Liver (tissue), 3 donors: ENCODE measurements at regions not wholly inside any gene's neighbourhood (a gene's known extent, or its start where the extent isn't known, plus 50 kb on each side); places are given as distances from the start of the nearest gene placed in this dataset.

Experiments used
- ATF3 ChIP-seq: IDR thresholded peaks from 2 replicates; pipeline ENCODE4 v1.6.1; 2016; ENCODE audit warnings: antibody characterized with exemption
- CTCF ChIP-seq: fragments of 150-350 bp; IDR thresholded peaks from 2 replicates; pipeline ENCODE4 v1.5.1; 2017; ENCODE audit warnings: improper control_type of control experiment, low read depth, low read length; ENCODE audit not compliant: missing input control
- GABPA ChIP-seq, 2 donors: IDR thresholded peaks in 1 of 2; conservative IDR thresholded peaks in 1 of 2; 2 replicates each; pipeline ENCODE4 v1.6.1; 2016; ENCODE audit warnings: antibody characterized with exemption in 2 of 2, mild to moderate bottlenecking in 1 of 2, moderate library complexity in 1 of 2
- HNF4G ChIP-seq: IDR thresholded peaks from 2 replicates; pipeline ENCODE4 v1.6.1; 2016; ENCODE audit warnings: antibody characterized with exemption
- JUND ChIP-seq, 2 donors: IDR thresholded peaks; 2 replicates each; pipeline ENCODE4 v1.6.1; 2016; ENCODE audit warnings: antibody characterized with exemption in 2 of 2
- NR2F2 ChIP-seq: IDR thresholded peaks from 2 replicates; pipeline ENCODE4 v1.6.1; 2016; ENCODE audit warnings: antibody characterized with exemption
- RAD21 ChIP-seq, 2 donors: IDR thresholded peaks; 2 replicates each; pipeline ENCODE4 v1.6.1; 2016; ENCODE audit warnings: antibody characterized with exemption in 2 of 2, mild to moderate bottlenecking in 2 of 2
- SP1 ChIP-seq: IDR thresholded peaks from 2 replicates; pipeline ENCODE4 v1.6.1; 2018; ENCODE audit warnings: antibody characterized with exemption, mild to moderate bottlenecking
- TAF1 ChIP-seq: conservative IDR thresholded peaks from 2 replicates; pipeline ENCODE4 v1.6.1; 2016; ENCODE audit warnings: antibody characterized with exemption, mild to moderate bottlenecking
- YY1 ChIP-seq: IDR thresholded peaks from 2 replicates; pipeline ENCODE4 v1.6.1; 2016; ENCODE audit warnings: antibody characterized with exemption, mild to moderate bottlenecking
- TF ChIP-seq, protein P1 (sequence below): IDR thresholded peaks from 2 replicates; pipeline ENCODE4 v1.6.1; 2016; ENCODE audit warnings: antibody characterized with exemption
- TF ChIP-seq, protein P2 (sequence below): IDR thresholded peaks from 2 replicates; pipeline ENCODE4 v1.6.1; 2016; ENCODE audit warnings: antibody characterized with exemption, mild to moderate bottlenecking
- TF ChIP-seq, protein P3 (sequence below): IDR thresholded peaks from 2 replicates; pipeline ENCODE4 v1.6.1; 2016; ENCODE audit warnings: antibody characterized with exemption
- donor health status: healthy.
- donor health status: healthy.

GRCh38 chr2:236874866-236875481 is 210.7 kb upstream of the COPS8 start:
- no peak for TF ChIP-seq CTCF
- TF ChIP-seq, protein P1, sequence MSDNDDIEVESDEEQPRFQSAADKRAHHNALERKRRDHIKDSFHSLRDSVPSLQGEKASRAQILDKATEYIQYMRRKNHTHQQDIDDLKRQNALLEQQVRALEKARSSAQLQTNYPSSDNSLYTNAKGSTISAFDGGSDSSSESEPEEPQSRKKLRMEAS, result no peak
- TF ChIP-seq GABPA (IDR thresholded peaks at IDR 0.05 in 1 of 2, conservative IDR thresholded peaks at IDR 0.05 in 1 of 2), result no peak
- TF ChIP-seq HNF4G, result no peak
- no peak for TF ChIP-seq TAF1
- TF ChIP-seq, protein P2, sequence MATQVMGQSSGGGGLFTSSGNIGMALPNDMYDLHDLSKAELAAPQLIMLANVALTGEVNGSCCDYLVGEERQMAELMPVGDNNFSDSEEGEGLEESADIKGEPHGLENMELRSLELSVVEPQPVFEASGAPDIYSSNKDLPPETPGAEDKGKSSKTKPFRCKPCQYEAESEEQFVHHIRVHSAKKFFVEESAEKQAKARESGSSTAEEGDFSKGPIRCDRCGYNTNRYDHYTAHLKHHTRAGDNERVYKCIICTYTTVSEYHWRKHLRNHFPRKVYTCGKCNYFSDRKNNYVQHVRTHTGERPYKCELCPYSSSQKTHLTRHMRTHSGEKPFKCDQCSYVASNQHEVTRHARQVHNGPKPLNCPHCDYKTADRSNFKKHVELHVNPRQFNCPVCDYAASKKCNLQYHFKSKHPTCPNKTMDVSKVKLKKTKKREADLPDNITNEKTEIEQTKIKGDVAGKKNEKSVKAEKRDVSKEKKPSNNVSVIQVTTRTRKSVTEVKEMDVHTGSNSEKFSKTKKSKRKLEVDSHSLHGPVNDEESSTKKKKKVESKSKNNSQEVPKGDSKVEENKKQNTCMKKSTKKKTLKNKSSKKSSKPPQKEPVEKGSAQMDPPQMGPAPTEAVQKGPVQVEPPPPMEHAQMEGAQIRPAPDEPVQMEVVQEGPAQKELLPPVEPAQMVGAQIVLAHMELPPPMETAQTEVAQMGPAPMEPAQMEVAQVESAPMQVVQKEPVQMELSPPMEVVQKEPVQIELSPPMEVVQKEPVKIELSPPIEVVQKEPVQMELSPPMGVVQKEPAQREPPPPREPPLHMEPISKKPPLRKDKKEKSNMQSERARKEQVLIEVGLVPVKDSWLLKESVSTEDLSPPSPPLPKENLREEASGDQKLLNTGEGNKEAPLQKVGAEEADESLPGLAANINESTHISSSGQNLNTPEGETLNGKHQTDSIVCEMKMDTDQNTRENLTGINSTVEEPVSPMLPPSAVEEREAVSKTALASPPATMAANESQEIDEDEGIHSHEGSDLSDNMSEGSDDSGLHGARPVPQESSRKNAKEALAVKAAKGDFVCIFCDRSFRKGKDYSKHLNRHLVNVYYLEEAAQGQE, result no peak
- TF ChIP-seq YY1, result no peak
- no peak for TF ChIP-seq NR2F2
- TF ChIP-seq, protein P3, sequence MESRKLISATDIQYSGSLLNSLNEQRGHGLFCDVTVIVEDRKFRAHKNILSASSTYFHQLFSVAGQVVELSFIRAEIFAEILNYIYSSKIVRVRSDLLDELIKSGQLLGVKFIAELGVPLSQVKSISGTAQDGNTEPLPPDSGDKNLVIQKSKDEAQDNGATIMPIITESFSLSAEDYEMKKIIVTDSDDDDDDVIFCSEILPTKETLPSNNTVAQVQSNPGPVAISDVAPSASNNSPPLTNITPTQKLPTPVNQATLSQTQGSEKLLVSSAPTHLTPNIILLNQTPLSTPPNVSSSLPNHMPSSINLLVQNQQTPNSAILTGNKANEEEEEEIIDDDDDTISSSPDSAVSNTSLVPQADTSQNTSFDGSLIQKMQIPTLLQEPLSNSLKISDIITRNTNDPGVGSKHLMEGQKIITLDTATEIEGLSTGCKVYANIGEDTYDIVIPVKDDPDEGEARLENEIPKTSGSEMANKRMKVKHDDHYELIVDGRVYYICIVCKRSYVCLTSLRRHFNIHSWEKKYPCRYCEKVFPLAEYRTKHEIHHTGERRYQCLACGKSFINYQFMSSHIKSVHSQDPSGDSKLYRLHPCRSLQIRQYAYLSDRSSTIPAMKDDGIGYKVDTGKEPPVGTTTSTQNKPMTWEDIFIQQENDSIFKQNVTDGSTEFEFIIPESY, result no peak
- no peak for TF ChIP-seq RAD21 (IDR thresholded peaks at IDR 0.05)
- no peak for TF ChIP-seq ATF3
- TF ChIP-seq JUND (IDR thresholded peaks at IDR 0.05), result no peak
- no peak for TF ChIP-seq SP1
